ENCODE measurements at regions not wholly inside any gene's neighbourhood (a gene's known extent, or its start where the extent isn't known, plus 50 kb on each side); places are given as distances from the start of the nearest gene placed in this dataset.

DNA sequence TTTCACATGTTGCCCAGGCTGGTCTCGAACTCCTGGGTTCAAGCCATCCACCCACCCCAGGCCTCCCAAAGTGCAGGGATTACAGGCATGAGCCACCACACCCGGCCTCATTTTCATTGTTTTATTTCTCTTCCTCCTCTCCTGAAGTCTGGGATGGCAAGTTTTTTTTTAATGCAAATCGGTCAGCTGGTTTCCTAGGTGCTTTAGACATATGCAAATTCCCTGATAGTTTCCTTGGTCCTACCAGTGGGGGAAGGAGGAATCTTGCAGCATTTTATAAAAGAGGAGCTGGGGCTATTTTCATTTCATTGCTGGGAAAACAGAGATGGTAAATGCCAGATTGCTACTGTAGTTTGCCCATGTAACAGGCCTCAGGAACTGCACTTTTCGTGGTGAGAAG lies 179.4 kb downstream of the ACTL7B start:
- no peak for DNase-seq

DNA sequence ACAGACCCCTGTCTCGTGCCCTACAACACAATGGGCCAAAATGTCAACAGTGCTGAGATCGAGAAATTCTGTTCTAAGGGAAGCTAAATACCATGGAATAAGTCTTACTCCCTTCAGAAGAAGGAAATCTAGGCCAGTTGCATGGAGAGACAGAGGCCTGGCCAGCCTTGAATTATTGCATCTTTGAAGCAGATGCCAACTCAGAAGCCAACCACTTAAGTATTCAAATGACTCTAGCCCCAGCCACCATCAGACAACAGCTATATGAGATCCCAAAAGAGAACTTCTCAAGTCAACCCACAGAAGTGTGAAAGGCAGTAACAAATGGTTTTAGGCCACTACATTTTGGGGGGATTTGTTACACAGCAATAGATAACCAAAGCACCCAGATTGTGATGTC lies 180.1 kb downstream of the ACTL7B start:
- DNase-seq, result no peak

DNA sequence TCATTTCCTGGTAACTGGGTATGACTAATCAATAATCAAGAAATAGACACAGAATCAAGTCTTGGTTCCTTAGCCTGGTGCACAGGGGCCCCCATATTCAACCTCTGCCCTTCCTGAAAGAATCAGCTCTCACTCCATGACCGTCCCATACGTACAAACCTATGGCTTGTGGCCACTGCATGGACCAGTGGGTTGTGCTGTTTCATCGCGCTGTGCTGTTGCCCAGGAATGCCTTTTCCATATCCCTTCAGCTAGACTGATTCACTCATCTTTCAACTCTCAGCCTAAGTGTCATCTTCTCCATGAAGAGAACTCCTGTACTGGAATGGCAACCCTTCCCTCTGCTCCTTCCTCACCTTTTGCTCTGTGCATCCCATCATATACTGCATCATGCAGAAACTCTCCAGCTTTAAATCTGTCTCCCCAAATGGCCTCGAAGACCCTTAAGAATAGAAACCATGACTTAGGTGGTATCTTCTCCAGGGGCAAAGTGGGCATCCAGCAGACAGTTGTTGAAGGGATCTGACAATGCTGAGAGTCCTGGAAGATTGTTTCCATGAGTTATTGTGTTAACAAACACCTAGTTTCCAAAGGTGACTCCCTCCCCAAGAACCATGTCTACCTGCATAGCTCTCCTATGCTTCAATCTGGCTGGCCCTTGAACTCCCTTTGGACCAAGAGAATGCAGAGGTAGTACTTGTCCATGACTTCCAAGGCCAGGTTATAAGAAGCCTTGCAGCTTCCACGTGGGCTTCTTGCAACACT lies 180.8 kb downstream of the ACTL7B start:
- no peak for DNase-seq

DNA sequence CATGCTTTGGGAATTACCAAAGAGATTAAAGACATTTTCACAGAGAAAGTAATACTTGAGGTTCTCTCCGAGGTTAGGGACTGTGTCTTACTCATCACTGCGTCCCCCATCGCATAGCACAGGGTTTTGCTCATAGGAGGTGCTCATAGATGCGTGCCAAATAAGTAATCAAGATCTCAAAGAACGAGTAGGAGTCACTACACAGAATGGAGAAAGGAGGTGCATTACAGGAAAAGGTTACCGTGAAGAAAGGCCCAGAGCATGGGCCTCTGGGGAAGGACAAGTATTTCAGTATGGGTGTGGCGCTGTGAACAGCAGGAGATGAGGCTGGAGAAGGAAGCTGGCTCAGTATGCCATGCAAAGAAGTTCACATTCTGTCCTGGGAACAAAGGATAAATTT lies 182.4 kb downstream of the ACTL7B start:
- DNase-seq, result no peak

- DNase-seq, result no peak
Observed at GRCh38 chr9:108672475-108673190, 183.2 kb downstream of the ACTL7B start.

GRCh38 chr9:108671794-108672193 lies 184.0 kb downstream of the ACTL7B start:
- peak; percentile 84 for DNase-seq

DNA sequence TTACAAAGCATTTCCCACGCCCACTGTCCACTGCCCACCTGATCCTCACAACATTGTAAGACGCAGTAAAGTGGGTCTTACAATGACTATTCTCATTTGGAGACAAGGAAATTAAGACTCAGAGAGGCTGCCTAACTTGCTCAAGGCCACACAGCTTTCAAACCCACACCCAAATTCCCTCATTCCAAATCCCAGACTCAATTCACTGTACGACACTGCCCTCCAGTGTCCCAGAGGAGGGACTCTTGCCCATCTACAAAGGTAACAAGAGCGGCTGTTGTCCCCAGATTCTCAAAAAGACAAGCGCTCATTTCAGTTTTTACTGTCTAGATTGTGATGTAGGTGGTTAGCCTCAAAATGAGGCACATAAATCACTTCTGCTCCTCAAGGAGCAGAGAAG lies 184.6 kb downstream of the ACTL7B start:
- DNase-seq, result peak; percentile 17

- DNase-seq, result no peak
Observed at GRCh38 chr9:108668938-108669335, 186.8 kb downstream of the ACTL7B start.

GRCh38 chr9:108668191-108668937 lies 187.4 kb downstream of the ACTL7B start:
- no peak for DNase-seq

DNA sequence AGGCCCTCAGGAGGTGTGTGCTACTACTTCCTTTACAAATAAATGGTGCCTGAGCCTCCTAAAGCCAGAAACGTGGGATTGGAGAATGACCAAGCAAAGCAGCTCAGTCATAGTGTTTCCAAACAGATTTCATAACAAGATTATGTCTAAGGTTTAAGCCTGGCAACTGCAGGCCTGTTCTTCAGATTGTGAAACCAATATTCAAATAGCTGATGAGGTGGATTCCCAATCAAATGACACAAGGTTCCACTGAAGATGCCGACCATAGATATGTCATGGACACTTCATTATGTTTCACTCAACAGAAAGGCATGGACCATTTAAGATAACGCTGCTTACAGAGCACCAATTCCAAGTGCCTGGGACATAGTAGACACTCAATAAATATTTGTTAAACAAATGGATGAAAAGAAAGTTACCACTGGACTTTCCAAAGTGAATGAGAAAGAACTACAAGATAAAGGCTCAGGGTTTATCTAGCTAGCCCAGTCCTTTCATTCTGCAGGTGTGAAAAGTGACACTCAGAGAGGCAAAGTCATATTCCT lies 189.5 kb downstream of the ACTL7B start:
- no peak for DNase-seq

DNA sequence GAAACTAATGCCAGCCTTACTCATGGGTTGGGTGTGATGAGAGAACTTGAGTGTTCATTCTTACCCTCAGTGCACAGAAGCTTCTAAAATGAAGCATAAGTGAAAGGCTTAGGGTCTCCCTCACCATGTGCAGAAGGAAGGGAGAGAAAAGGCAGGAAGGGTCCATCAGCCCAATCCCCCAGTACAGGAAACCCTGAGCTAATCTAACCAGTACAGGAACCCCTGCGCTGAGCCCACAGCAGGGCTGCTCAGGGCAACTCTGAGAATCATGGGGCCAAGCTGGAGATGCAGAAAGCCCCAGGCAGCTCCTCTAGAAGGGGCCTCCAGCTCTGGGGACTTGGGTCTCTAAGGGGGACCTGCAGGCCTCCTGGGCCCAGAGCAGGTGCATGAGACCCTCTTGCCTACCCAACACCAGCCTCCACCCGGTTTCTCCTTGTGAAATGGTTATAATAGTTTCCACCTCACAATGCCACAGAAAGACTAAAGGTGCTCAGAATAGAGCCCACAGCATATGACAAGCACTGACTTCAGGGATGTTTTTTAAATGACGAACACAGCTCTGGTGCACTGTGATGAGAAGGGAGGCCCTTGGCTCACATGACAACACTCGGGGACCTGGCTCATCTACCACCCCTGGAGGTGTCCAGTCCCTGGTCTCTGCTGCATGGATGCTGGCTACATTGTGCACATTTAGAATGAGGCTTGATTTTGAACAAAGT lies 190.1 kb downstream of the ACTL7B start:
- no peak for DNase-seq

DNA sequence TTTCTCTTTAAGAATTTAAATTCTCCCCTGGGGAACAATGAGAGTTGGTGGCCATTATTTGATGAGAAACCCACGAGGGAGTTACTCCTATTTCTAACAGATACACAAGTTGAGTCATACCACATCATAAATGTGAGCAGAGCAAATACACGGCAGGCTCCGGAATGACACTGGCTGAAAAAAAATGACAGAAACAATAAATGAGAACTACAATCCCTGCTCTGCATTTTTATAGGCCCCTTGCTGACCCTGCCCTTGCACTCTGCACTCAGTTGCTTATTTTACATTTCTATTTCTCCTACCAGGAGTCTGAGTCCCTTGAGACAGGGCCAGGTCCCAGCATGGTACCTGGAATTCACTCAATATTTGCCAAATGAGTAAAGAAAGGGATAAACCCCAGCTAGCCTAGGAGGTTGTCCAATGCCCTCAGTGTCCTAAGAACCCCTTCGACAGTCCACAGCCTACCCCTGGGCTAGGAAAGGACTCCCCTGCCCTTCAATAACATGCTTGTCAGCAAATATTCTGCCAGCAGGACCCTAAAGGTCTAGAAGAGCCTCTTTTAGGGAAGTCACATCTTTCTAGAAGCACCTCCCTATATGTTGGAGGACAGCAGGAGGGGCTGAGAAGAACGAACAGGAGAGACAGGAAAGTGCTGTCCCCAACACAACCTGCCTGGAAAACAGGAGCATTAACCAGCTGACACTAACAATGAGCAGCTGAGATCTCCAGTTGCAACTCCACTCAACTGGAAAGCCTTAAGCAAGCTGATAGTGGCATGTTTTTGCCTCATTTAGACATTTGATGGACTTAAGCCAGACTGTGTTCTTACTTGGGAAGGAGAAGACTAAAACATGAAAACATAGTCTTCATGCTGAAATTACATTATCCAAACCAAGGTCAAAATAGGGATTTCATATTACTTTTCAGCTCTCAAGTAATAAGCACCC lies 191.2 kb downstream of the ACTL7B start:
- no peak for DNase-seq

DNA sequence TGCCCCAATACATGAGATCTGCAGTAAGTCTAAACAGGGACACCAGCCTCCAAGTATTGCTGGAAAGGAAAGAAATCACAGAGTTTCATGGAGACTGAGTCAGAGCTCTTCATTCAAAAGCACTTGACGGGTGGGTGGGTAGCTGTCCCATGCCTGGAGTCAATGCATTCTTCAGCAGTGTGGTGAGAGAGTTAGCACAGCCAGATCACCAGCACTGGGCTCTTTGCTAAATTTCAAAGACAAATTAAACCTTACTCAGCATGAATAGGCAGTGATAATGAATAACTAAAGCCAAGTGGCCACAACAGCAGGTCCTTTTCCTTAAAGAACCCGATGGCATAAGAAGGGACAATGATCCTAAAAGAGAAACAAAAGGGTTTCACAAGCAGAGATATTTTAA lies 192.4 kb downstream of the ACTL7B start:
- DNase-seq, result no peak

- no peak for DNase-seq
Observed at GRCh38 chr9:108662956-108663355, 192.8 kb downstream of the ACTL7B start.

- no peak for DNase-seq
Observed at GRCh38 chr9:108662091-108662875, 193.5 kb downstream of the ACTL7B start.

DNA sequence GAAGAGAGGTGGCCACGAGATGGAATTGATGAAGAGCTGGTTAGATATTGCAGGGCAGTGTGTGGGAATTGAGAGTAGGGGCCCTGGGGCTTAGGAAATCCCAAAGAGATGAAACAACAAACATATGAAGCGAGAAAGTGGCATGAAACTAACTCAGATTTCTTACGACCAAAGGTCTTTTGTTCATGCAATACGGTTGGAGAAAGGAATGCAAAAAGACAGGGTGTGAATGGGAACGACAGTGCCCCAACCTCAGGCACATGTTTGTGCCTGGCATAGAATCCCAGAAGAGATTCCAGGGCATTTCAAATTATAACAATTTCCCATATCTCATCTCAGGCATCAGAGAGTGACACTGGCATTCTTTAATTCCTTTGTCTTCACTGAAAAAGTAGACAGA lies 199.2 kb downstream of the ACTL7B start:
- no peak for DNase-seq

DNA sequence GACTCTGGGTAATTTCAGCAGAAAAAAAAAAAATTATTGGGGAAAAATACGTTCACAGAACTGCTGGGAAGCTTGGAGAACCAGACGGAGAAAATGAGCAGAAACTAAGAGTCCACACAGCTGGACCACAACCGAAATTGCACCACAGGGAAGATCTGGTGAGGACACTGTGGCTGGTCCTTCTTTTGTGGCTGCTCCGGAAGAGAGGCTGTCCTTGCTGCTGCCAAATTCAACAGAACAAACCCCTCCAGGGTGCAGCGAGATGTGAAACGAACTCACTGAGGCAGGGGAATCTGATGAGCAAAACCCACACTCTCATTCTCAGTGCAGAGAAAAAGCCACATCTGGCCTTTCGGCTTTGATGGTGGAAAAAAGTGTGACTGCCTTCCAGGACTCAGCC lies 200.0 kb downstream of the ACTL7B start:
- DNase-seq, result no peak

DNA sequence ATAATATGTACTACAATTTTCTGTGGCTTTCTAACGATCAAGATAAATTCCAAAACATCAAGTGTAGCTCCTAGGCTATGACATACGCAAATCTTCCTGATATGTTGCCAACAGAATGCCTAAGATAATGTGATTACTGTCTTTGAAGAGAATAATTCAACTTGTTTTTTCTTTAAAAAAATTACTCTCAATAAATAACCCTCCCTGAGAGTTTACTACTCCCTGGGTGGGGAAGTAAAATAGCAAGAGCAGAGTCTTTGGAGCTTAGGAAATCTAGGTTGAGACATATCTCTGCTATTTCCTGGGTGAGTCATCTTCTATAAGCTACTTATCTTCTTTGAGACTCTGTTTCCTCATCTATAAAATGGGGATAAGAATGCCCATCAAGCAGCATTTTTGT lies 201.2 kb downstream of the ACTL7B start:
- DNase-seq, result no peak

- no peak for DNase-seq
Observed at GRCh38 chr9:108652851-108653250, 202.9 kb downstream of the ACTL7B start.

- no peak for DNase-seq
Observed at GRCh38 chr9:108650826-108651225, 205.0 kb downstream of the ACTL7B start.
